ENCODE measurements at regions not wholly inside any gene's neighbourhood (a gene's known extent, or its start where the extent isn't known, plus 50 kb on each side); places are given as distances from the start of the nearest gene placed in this dataset.
"Not testable (repeated sequence)": the region's sequence is repeated elsewhere in the genome, so short reads cannot be mapped to it uniquely, and the experiment has no call there.

- DNase-seq = no peak
These were observed 237.3 kb downstream of the INHBA start for GRCh38 chr7:41465571-41465970.

- no peak for DNase-seq
These were observed 239.0 kb downstream of the INHBA start for GRCh38 chr7:41463770-41464470.

- DNase-seq = no peak
These were observed 243.1 kb downstream of the INHBA start for GRCh38 chr7:41459623-41460261.

GRCh38 chr7:41459183-41459582 is 243.7 kb downstream of the INHBA start:
- no peak for DNase-seq

- no peak for DNase-seq
These were observed 245.0 kb downstream of the INHBA start for GRCh38 chr7:41457832-41458437.

GRCh38 chr7:41451826-41452225 is 251.1 kb downstream of the INHBA start:
- DNase-seq = no peak

- no peak for DNase-seq
These were observed 253.2 kb downstream of the INHBA start for GRCh38 chr7:41449694-41450093.

GRCh38 chr7:41449286-41449685 is 253.6 kb downstream of the INHBA start:
- DNase-seq = no peak

- no peak for DNase-seq
These were observed 254.8 kb downstream of the INHBA start for GRCh38 chr7:41448104-41448503.

- no peak for DNase-seq
These were observed 255.3 kb downstream of the INHBA start for GRCh38 chr7:41447450-41448042.

GRCh38 chr7:41446606-41447449 is 256.1 kb downstream of the INHBA start:
- no peak for DNase-seq

GRCh38 chr7:41445946-41446345 is 256.9 kb downstream of the INHBA start:
- DNase-seq = no peak

- DNase-seq = no peak
These were observed 257.5 kb downstream of the INHBA start for GRCh38 chr7:41445432-41445831.

GRCh38 chr7:41439515-41439879 is 263.4 kb downstream of the INHBA start:
- no peak for DNase-seq

- DNase-seq = no peak
These were observed 264.0 kb downstream of the INHBA start for GRCh38 chr7:41438705-41439514.

- no peak for DNase-seq
These were observed 265.4 kb downstream of the INHBA start for GRCh38 chr7:41437257-41438196.

- no peak for DNase-seq
These were observed 266.8 kb downstream of the INHBA start for GRCh38 chr7:41436139-41436538.

- DNase-seq = not testable (repeated sequence)
These were observed 267.9 kb downstream of the INHBA start for GRCh38 chr7:41435020-41435419.

- no peak for DNase-seq
These were observed 271.2 kb downstream of the INHBA start for GRCh38 chr7:41431671-41432070.

- DNase-seq = no peak
These were observed 274.5 kb downstream of the INHBA start for GRCh38 chr7:41428381-41428780.
